ENCODE measurements at regions not wholly inside any gene's neighbourhood (a gene's known extent, or its start where the extent isn't known, plus 50 kb on each side); places are given as distances from the start of the nearest gene placed in this dataset.

DNA sequence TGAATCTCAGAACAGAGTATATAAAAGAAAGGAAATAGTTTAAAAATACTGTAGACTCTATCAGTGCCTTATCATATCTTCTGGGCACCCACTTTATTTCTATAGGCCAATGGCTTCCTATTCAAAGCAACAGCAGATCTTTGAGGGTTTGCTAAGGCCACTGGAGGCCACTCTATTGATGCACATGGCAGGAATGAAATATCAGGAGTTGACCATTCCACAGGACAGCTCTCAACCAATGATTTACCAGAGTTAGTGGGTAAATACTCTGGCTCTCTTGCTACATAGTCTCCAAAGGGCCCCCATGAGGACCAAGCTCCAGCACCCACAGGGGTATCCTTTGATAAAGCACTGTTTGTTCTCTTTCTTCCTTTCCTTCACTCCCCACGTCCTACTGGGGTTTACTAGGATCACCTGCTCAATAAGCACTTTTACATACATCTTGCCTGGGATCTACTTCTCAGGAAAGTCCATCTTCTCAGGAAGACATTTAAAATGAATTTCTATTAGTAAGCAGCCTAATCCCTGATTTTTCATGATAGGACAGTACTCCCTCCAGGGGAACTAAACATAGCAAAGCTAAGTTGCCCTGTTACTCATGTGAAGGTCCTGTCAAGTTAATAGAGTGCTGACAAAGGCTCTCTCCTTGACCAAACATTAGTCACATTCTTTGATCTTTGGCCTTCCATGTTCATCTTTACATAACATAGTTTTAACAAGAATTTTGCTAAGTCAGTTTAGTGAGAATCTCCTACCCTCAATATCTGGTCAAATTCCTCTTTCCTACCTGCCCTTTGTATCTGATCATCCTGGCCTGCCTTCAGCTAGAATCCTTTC, 459.7 kb downstream of the GRXCR1 start:
- WGBS (ENCODE audit: low lambda C conversion rate, missing lambda C conversion rate) = 71% methylated on average over 1 of the region's 1 CpG
- H3K27me3 ChIP-seq = no peaks in the 10 kb centered on the region
- H2AFZ ChIP-seq = no peak overlapping the region
- no peaks in the 10 kb centered on the region for H3K9me3 ChIP-seq (ENCODE audit: low read depth)
- no peaks in the 10 kb centered on the region for H3K79me2 ChIP-seq
- no peaks in the 10 kb centered on the region for H4K20me1 ChIP-seq (ENCODE audit: insufficient read depth, poor library complexity, severe bottlenecking)
- no peak overlapping the region for H3K27ac ChIP-seq
- no peak overlapping the region for H3K4me2 ChIP-seq
- no peak overlapping the region for H3K4me3 ChIP-seq
- no peak for DNase-seq (ENCODE audit: low spot score)
- TF ChIP-seq EZH2phosphoT487 (IDR thresholded peaks at IDR 0.05; ENCODE audit: low read depth, severe bottlenecking, unreplicated experiment) = no peak
- TF ChIP-seq EZH2 (IDR thresholded peaks at IDR 0.05; ENCODE audit: borderline replicate concordance) = no peak
- TF ChIP-seq CTCF (IDR thresholded peaks at IDR 0.05; ENCODE audit: poor library complexity) = no peak
- no peaks in the 10 kb centered on the region for H3K4me1 ChIP-seq (ENCODE audit: insufficient read depth)
- no peaks in the 10 kb centered on the region for H3K9me2 ChIP-seq (replicated peaks; ENCODE audit: insufficient read depth)
- H3K36me3 ChIP-seq (replicated peaks; ENCODE audit: insufficient read depth, low read depth) = no peaks in the 10 kb centered on the region

DNA sequence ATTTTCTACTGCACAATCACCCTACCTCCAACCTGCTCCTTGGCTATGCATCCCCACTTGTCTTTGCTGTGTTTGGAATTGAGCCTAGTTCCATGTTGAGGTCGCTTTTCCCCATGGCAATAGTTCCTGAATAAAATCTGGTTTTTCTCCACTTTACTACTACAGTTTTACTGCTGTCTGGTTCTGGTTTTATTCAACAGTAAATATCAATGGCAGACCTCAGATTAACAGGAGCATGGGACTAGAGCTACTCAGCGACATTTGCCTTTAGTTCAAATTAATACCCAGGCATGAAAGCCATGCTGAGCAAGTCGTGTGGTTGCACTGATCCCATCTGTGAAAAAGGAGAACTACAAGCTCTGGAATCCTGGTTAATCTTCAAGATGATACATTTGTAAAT, 460.3 kb downstream of the GRXCR1 start:
- H4K20me1 ChIP-seq (ENCODE audit: insufficient read depth, poor library complexity, severe bottlenecking) = no peaks in the 10 kb centered on the region
- H3K9me2 ChIP-seq (replicated peaks; ENCODE audit: insufficient read depth) = no peaks in the 10 kb centered on the region
- H3K4me2 ChIP-seq = no peak overlapping the region
- no peaks in the 10 kb centered on the region for H3K27me3 ChIP-seq
- WGBS (ENCODE audit: low lambda C conversion rate, missing lambda C conversion rate) = 43% methylated on average over 3 of the region's 3 CpGs
- no peaks in the 10 kb centered on the region for H3K9me3 ChIP-seq (ENCODE audit: low read depth)
- no peaks in the 10 kb centered on the region for H3K4me1 ChIP-seq (ENCODE audit: insufficient read depth)
- no peak for DNase-seq (ENCODE audit: low spot score)
- H3K79me2 ChIP-seq = no peaks in the 10 kb centered on the region
- H3K36me3 ChIP-seq (replicated peaks; ENCODE audit: insufficient read depth, low read depth) = no peaks in the 10 kb centered on the region
- H3K4me3 ChIP-seq = no peak overlapping the region
- H2AFZ ChIP-seq = no peak overlapping the region
- no peak for TF ChIP-seq CTCF (IDR thresholded peaks at IDR 0.05; ENCODE audit: poor library complexity)
- TF ChIP-seq EZH2phosphoT487 (IDR thresholded peaks at IDR 0.05; ENCODE audit: low read depth, severe bottlenecking, unreplicated experiment) = no peak
- TF ChIP-seq EZH2 (IDR thresholded peaks at IDR 0.05; ENCODE audit: borderline replicate concordance) = no peak
- H3K27ac ChIP-seq = no peak overlapping the region

GRCh38 chr4:43353552-43353951, 461.0 kb downstream of the GRXCR1 start:
- no peak for TF ChIP-seq CTCF (IDR thresholded peaks at IDR 0.05; ENCODE audit: poor library complexity)
- TF ChIP-seq EZH2 (IDR thresholded peaks at IDR 0.05; ENCODE audit: borderline replicate concordance) = no peak
- no peak for TF ChIP-seq EZH2phosphoT487 (IDR thresholded peaks at IDR 0.05; ENCODE audit: low read depth, severe bottlenecking, unreplicated experiment)
- 72% methylated on average over 1 of the region's 1 CpG for WGBS (ENCODE audit: low lambda C conversion rate, missing lambda C conversion rate)
- Histone ChIP-seq H3K27me3 (no peaks in the 10 kb centered on the region), H2AFZ (no peak overlapping the region), H3K4me1 (ENCODE audit: insufficient read depth) (no peaks in the 10 kb centered on the region), H3K9me3 (ENCODE audit: low read depth) (no peaks in the 10 kb centered on the region), H3K9me2 (replicated peaks; ENCODE audit: insufficient read depth) (no peaks in the 10 kb centered on the region), H3K36me3 (replicated peaks; ENCODE audit: insufficient read depth, low read depth) (no peaks in the 10 kb centered on the region), H3K4me2 (no peak overlapping the region), H3K4me3 (no peak overlapping the region), H3K27ac (no peak overlapping the region), H4K20me1 (ENCODE audit: insufficient read depth, poor library complexity, severe bottlenecking) (no peaks in the 10 kb centered on the region), H3K79me2 (no peaks in the 10 kb centered on the region)
- no peak for DNase-seq (ENCODE audit: low spot score)
